GM12872 (cell line): ENCODE measurements at regions not wholly inside any gene's neighbourhood (a gene's known extent, or its start where the extent isn't known, plus 50 kb on each side); places are given as distances from the start of the nearest gene placed in this dataset.

ENCODE experiments used
- TF ChIP-seq, protein P1 (sequence below): IDR thresholded peaks from 3 replicates; pipeline ENCODE4 v1.5.1; 2011; ENCODE audit warnings: low read depth, mild to moderate bottlenecking, low read length, moderate library complexity; ENCODE audit not compliant: insufficient read depth

- TF ChIP-seq, protein P1, sequence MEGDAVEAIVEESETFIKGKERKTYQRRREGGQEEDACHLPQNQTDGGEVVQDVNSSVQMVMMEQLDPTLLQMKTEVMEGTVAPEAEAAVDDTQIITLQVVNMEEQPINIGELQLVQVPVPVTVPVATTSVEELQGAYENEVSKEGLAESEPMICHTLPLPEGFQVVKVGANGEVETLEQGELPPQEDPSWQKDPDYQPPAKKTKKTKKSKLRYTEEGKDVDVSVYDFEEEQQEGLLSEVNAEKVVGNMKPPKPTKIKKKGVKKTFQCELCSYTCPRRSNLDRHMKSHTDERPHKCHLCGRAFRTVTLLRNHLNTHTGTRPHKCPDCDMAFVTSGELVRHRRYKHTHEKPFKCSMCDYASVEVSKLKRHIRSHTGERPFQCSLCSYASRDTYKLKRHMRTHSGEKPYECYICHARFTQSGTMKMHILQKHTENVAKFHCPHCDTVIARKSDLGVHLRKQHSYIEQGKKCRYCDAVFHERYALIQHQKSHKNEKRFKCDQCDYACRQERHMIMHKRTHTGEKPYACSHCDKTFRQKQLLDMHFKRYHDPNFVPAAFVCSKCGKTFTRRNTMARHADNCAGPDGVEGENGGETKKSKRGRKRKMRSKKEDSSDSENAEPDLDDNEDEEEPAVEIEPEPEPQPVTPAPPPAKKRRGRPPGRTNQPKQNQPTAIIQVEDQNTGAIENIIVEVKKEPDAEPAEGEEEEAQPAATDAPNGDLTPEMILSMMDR: no peak
Measured at GRCh38 chr20:48378976-48379675, 448.7 kb downstream of the PREX1 start.

GRCh38 chr20:48377940-48378339 lies 449.9 kb downstream of the PREX1 start:
- TF ChIP-seq, protein P1: no peak

GRCh38 chr20:48375804-48376203 lies 452.0 kb downstream of the PREX1 start:
- TF ChIP-seq, protein P1: no peak

DNA sequence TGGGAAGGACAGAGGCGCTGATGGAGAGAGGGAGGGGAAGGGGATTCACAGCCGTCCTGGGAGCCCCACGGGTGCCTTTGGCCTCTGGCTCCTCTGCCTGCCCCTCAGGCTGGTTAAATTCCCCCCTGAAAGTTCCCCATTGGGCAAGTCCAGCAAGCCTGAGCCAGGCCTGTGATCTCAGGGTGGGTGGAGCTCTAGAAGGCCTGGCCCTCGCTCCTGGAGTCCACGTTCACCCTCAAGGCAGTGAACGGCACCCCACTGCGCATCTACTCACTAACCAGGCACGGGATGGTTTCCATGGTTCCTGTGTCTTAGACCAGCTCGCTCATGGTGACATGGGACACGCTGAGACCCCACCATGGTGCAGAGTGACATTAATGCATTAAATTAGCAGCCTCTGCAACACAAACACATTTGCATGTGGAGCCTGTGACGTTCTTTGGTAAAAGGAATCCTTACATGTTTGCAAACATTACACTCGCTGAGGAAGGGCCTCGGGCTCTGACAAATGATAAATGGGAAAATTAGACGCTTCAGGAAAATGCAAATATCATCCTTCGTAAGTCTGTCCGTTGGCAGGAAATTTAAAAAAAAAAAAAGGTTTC lies 452.7 kb downstream of the PREX1 start:
- TF ChIP-seq, protein P1: no peak

GRCh38 chr20:48373555-48373934 lies 454.3 kb downstream of the PREX1 start:
- TF ChIP-seq, protein P1: no peak

GRCh38 chr20:48371211-48371610 lies 456.6 kb downstream of the PREX1 start:
- TF ChIP-seq, protein P1: no peak

DNA sequence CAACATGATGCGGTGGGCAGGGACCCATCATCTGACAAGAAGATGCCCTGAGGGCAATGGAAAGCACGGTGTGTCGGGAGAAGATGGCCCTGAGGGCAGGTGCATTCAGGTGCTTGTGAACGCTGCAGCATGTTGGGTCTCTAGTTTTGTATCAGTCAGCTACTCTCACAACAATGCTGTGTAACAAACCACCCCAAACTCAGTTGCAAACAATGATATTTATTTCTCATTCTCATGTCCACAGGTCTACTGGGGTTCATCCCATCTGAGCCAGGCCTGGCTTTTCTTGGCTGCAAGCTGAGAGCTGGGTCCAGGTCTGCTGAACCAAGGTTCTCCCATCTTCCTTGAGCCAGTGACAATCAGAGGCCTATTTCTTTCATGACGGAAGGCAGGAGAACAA lies 461.6 kb downstream of the PREX1 start:
- TF ChIP-seq, protein P1: no peak
